DMS153 treated with DMSO at 0.1 percent for 48 hours (cell line): ENCODE measurements at regions not wholly inside any gene's neighbourhood (a gene's known extent, or its start where the extent isn't known, plus 50 kb on each side); places are given as distances from the start of the nearest gene placed in this dataset.
"Not testable (repeated sequence)": the region's sequence is repeated elsewhere in the genome, so short reads cannot be mapped to it uniquely, and the experiment has no call there.

Source experiments
- DNase-seq: peaks from one replicate; lab custom pipeline; 2025; ENCODE audit not compliant: unreplicated experiment; lab: John Stamatoyannopoulos, UW

DNA sequence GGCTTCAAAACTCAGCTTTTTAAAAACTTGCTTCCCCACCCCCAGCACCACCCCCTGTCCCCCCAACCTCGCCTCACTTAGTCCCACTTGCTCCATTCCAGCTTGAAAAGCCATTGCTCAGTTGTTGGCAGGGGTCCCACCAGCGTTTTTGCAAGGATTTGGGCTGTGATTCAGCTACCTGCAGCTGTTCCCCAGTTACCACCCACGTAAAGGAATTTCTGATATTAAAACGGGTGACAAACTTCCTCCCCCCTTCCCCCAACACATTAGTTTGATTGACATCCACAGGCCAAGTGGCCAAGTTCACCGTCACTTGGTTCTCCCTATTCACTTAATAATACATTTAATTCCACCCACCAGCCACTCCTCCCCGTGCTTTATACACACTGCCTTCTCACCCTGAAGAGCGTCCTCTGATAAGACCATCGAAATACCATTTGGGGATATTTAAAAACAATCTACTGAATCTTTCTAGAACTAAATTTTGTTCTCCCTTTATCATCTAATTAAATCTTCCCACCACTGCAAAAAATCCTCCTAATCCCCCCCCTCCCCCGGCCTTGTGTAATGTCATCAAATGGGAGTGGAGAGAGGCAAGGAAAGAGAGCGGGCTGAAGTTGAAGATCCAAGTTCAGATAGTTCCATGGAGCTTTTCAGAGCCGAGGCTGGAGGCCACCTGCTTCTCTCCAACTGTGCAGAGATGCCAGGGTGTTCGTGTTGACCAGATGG, 55.1 kb downstream of the SOX9 start:
- DNase-seq, result no peak

DNA sequence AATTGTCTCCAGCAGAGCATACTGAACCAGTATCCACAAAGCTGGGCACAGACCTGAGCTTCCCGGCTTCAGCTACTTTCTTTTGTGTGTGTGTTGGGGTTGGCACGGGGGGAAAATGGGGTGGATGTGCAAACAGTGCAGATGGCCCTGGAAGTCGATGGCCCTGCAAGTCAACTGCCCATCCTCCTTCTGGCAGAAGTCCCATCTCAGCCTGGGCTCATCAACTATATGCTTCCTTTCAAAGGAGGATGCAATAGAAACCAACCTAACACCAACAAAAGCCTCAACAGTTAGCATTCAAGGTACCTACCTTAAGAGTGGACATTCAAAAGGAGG, 55.7 kb downstream of the SOX9 start:
- DNase-seq, result no peak

DNA sequence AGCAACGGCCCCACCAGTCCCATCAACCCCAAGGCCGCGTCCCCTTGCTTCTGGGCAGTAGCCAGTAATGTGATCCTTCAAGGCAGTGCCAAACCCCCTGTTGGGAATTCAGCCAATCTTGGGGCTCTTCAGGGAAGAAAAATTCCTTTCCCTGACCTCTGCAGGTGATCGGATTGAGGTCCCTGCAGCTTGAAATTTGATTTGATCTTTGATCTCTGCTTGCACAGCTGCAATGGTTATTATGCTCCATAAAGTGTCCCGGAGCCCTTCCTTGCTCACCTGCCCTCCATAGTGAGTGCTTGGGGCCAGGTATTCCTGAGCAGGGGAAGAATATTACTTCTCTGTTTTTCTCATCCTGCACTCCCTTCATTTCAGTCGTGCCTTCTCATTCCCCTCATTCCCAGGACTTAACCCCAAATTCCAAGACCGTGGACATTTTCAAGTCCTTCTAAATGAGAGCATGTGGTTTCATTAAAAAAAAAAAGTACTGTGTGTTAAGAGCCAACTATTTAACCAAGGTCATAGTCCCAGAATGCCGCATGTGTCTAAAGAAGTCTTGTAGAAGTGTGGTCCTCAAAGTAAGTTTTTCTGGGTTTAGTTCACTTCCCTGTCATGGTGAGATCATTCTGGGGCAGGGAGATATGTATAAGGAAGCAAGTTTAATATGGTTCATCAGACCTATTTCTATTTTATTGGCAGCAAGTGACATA, 56.3 kb downstream of the SOX9 start:
- DNase-seq, result no peak

DNA sequence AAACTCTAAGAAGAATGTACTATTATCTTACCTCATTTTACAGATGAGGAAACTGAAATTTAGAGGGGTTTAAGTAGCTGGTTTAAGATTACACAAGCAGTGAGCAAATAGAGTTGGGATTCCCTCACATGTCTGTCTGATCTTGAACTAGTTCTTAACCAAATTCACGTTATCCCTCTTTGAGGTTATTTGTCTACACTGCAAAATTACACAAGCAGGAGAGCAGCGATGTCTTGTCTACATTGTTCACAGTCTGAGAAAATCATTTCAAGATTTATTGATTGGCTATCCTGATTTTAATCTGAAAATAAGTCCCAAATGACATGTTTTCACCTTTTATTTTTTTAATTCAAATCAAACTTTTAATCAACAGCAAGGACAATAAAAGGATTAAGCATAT, 56.9 kb downstream of the SOX9 start:
- DNase-seq, result no peak

- DNase-seq, result no peak
Observed at GRCh38 chr17:72182371-72182873, 61.6 kb downstream of the SOX9 start.

GRCh38 chr17:72183194-72183685, 62.4 kb downstream of the SOX9 start:
- DNase-seq, result no peak

GRCh38 chr17:72184805-72185204, 64.0 kb downstream of the SOX9 start:
- no peak for DNase-seq

DNA sequence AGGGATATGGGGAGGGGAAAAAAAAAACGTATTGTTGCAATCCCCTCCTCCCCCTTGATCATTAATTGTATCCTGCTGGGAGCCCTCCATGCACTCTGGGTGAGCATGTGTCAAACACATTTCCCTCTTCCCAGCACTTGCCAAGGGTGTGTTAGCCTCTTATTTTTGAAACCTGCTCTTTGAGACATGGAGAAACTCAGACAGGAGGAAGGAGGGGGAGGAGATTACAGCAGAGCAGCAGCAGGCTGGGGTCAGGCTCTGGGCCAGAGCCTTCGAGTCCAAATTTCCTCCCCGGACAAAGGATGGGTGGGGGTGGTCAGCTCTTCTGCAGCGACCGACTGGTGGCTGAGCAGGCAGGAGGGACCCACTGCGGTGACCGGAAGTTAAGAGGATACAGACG, 64.7 kb downstream of the SOX9 start:
- DNase-seq, result no peak

GRCh38 chr17:72187556-72187955, 66.7 kb downstream of the SOX9 start:
- peak; percentile 43 for DNase-seq

GRCh38 chr17:72188801-72189200, 68.0 kb downstream of the SOX9 start:
- no peak for DNase-seq

DNA sequence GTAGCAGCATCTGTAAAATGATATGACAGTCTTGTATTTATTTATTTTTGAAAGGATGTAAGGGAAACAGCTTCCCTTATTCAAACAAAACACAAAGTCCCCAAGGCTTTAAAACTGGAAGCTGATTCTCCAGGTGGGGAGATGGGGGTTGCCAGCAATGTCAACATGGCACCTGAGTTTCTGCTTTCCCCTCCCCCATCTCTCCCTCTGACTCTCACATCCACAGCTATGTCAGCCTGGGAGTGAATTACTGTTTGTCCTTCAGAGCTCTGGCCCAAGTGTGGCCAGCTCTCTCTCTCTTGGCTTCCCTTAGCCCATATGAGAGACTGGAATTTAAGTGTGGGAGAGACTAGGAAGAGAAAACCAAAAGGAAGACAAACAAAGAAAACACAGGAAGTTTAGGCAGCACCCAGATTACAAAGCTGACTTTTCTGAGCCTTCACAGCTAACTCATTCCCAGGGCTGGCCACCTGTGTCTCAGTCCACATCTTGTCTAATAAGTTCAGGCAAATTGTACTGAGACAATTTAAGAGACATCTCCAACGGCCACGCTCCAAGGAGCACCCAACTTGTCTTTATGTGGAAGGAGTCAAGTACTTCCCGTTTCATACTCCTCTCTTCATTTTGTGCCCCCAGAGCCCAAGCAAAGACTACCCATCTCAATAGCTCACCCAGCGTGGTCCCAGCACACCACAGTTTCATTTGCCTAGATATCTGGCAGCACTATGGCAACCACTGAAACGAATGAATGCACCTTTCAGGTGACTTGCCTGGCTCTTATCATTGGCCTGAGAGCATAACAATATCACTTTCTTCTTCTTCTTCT, 69.2 kb downstream of the SOX9 start:
- no peak for DNase-seq

DNA sequence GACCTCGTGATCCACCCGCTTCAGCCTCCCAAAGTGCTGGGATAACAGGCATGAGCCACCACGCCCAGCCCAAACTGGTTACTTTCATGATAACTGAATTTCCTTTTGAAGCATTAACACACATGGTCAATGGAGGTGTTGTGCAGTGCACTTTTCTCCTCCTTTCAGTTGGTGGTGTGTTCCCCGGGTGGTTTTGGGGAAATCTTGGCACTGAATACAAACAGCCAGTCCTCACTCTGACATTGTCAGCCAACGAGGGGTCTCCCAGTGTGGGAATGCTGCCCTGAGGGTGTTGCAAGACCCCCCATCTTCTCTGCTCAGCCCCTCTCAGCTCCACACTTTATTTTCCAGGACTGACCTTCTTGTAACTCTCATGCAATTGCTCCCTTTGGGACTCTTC, 70.5 kb downstream of the SOX9 start:
- no peak for DNase-seq

GRCh38 chr17:72191921-72192799, 71.3 kb downstream of the SOX9 start:
- DNase-seq, result no peak

DNA sequence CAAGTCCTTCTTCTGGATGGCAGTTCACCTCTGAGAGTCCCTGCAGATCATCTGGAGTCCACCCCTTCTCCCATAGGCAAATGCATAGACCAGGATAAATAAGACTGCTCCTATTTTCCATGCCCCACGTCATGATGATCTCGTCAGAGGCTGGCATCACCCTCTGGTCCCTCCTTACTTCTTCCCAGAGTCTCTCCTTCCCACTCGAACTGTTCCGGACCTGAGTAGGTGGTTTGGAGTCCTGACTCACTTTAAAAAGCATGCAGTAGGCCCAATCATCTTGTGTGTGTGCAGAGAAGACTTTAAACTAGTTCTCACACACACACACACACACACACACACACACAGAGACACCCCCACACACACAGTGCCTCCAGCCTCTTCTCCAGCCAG, 72.0 kb downstream of the SOX9 start:
- DNase-seq, result no peak

DNA sequence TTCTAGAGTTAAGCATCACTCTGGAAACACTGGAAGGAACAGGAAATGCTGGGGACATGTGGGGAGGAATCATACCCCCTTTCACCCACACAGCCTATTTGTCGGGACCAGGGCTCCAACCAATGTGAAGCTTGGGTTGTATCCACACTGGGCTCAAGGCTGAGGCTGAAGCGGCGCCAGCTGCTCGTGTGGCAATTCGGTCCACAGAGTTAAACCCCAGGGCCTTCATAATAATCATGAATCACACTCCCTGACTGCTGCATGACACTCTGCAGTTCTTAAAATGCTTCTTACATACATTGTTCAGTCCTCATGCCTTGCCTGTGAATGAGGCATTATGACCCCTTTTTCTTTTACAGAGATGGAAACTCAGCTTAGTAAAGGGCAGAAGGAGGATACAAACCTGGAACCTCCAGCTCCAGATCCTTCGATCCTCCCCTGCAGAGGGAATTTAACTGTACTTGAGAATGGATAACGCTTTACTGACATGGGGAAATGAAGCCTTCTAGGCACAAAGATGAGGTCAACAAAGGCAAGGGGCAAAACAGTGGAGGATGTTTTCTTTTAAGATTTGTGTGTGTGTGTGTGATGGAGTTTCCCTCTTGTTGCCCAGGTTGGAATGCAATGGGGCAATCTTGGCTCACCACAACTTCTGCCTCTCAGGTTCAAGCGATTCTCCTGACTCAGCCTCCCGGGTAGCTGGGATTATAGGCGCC, 72.7 kb downstream of the SOX9 start:
- DNase-seq, result no peak

DNA sequence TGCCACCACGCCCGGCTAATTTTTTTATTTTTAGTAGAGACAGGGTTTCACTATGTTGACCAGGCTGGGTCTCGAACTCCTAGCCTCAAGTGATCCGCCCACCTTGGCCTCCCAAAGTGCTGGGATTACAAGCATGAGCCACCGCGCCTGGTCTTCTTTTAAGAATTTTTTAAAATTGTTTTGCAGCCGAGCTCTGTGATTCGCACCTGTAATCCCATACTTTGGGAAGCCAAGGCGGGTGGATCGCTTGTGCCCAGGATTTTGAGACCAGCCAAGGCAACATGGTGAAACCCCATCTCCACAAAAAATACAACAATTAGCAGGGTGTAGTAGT, 73.3 kb downstream of the SOX9 start:
- not testable (repeated sequence) for DNase-seq

DNA sequence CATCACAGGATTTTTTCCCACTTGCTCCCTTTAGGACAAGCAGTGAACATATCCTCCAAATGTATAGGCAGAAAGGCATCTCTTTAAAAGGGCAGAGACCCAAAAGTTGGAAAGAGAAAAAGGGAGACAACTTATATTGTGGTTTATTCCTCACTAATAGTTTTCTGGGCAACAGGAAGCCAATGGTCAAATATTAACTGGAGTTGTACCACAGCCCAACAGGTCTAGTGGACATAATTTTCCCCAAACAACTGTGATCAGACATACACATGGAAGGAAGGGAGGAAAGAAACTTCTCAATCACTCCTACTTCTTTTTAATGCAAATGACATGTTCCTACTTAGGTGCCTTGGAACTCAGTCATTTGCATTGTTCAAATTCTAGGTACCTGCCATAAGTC, 78.4 kb downstream of the SOX9 start:
- no peak for DNase-seq

GRCh38 chr17:72204742-72205141, 83.9 kb downstream of the SOX9 start:
- DNase-seq, result no peak

DNA sequence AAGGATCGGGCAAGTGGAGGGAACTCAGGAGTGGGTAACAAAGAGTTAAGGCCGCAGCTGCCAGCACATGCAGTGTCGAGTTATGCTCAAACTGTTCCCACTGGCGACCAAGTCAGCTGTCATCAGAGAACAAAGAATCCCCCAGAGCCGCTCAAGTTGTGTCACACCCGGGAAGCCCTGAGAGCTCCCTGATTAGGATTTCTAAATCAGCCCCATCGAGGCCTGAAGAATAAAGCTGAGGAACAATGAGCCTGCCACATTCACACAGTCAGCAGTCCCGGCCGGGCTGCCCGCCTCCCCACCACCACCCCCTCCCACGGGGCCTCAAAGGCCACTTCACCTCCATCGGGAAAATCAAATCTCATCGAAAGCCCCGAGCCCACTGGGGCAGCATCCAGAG, 84.5 kb downstream of the SOX9 start:
- DNase-seq, result no peak

DNA sequence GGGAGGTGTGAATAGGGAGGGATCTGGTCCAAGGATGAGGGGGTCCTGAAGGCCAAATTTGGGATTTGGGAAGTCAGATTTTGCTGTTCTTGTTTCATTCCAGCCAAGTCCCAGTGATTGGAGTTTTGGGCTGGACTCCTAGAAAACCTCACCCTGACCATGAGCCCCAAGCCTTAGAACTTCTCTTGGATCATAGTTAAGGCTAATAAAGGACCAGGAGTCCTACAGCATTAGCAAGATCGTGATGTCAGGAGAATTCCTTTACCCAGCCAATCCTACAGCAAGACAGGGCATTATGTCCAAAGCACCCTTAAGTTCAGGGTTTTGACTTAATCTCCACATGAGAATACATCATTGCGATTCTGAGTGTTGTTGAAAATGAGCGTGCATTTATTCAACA, 85.0 kb downstream of the SOX9 start:
- no peak for DNase-seq
